HG03097 (cell line): ENCODE measurements at regions not wholly inside any gene's neighbourhood (a gene's known extent, or its start where the extent isn't known, plus 50 kb on each side); places are given as distances from the start of the nearest gene placed in this dataset.
"Not testable (repeated sequence)": the region's sequence is repeated elsewhere in the genome, so short reads cannot be mapped to it uniquely, and the experiment has no call there.

Source experiments
- ATAC-seq: cut with Tn5 transposase; IDR thresholded peaks from one replicate; pipeline ENCODE4 v1.9.1; 2021; ENCODE audit not compliant: unreplicated experiment, low FRiP score

- no peak for ATAC-seq
Observed at GRCh38 chr16:9141813-9142212, 50.4 kb downstream of the HAPSTR1 start.

- no peak for ATAC-seq
Observed at GRCh38 chr16:9144106-9144505, 52.7 kb downstream of the HAPSTR1 start.

GRCh38 chr16:9148374-9149015 lies 57.1 kb downstream of the HAPSTR1 start:
- no peak for ATAC-seq

- no peak for ATAC-seq
Observed at GRCh38 chr16:9151074-9151473, 59.6 kb downstream of the HAPSTR1 start.

GRCh38 chr16:9151597-9151996 lies 60.2 kb downstream of the HAPSTR1 start:
- ATAC-seq, result no peak

- no peak for ATAC-seq
Observed at GRCh38 chr16:9152649-9153501, 61.4 kb downstream of the HAPSTR1 start.

GRCh38 chr16:9153502-9153864 lies 62.0 kb downstream of the HAPSTR1 start:
- no peak for ATAC-seq

- no peak for ATAC-seq
Observed at GRCh38 chr16:9154567-9155410, 63.3 kb downstream of the HAPSTR1 start.

- ATAC-seq, result no peak
Observed at GRCh38 chr16:9155871-9156270, 64.4 kb downstream of the HAPSTR1 start.

GRCh38 chr16:9159839-9160550 lies 68.6 kb downstream of the HAPSTR1 start:
- ATAC-seq, result no peak

GRCh38 chr16:9160551-9160911 lies 69.1 kb downstream of the HAPSTR1 start:
- ATAC-seq, result no peak

- no peak for ATAC-seq
Observed at GRCh38 chr16:9165681-9166080, 74.2 kb downstream of the HAPSTR1 start.

- ATAC-seq, result not testable (repeated sequence)
Observed at GRCh38 chr16:9166326-9166993, 75.0 kb downstream of the HAPSTR1 start.

GRCh38 chr16:9169094-9169493 lies 77.7 kb downstream of the HAPSTR1 start:
- no peak for ATAC-seq

GRCh38 chr16:9170470-9170869 lies 79.0 kb downstream of the HAPSTR1 start:
- ATAC-seq, result no peak

- ATAC-seq, result no peak
Observed at GRCh38 chr16:9176547-9177418, 85.3 kb downstream of the HAPSTR1 start.

- ATAC-seq, result no peak
Observed at GRCh38 chr16:9177861-9178260, 86.4 kb downstream of the HAPSTR1 start.

- ATAC-seq, result no peak
Observed at GRCh38 chr16:9183682-9184353, 92.4 kb downstream of the HAPSTR1 start.

GRCh38 chr16:9184354-9184690 lies 92.9 kb downstream of the HAPSTR1 start:
- ATAC-seq, result no peak
